HEK293T (cell line): ENCODE measurements at regions not wholly inside any gene's neighbourhood (a gene's known extent, or its start where the extent isn't known, plus 50 kb on each side); places are given as distances from the start of the nearest gene placed in this dataset.

Experiments
- CTCF ChIA-PET: fragments of 350-600 bp; formaldehyde crosslinking; extraction: SDS; loops from one replicate; lab custom pipeline; 2021; ENCODE audit warnings: antibody characterized with exemption, inconsistent platforms; lab: Yijun Ruan, JAX
- POLR2A ChIA-PET: fragments of 350-600 bp; formaldehyde crosslinking; extraction: SDS; loops from one replicate; lab custom pipeline; 2020; ENCODE audit warnings: antibody characterized with exemption, inconsistent platforms; lab: Yijun Ruan, JAX
- DNase-seq: peaks from one replicate; pipeline ENCODE4 v3.0.0; 2012; ENCODE audit warnings: mixed read lengths; ENCODE audit errors: extremely low spot score
- ARNT ChIP-seq: fragments of 450-650 bp; IDR thresholded peaks from 2 replicates; pipeline ENCODE4 v1.6.1; 2017; ENCODE audit warnings: mild to moderate bottlenecking
- BHLHE40 ChIP-seq: fragments of 450-650 bp; IDR thresholded peaks from 2 replicates; pipeline ENCODE4 v1.6.1; 2016; ENCODE audit warnings: mild to moderate bottlenecking, moderate library complexity, borderline replicate concordance
- CTBP1 ChIP-seq: fragments of 450-650 bp; IDR thresholded peaks from 2 replicates; pipeline ENCODE4 v1.6.1; 2016; ENCODE audit warnings: borderline replicate concordance
- ELF4 ChIP-seq: fragments of 450-650 bp; IDR thresholded peaks from 2 replicates; pipeline ENCODE4 v1.6.1; 2017; ENCODE audit warnings: antibody characterized with exemption
- FOXA1 ChIP-seq: fragments of 450-650 bp; IDR thresholded peaks from 2 replicates; pipeline ENCODE4 v1.6.1; 2016; ENCODE audit warnings: mild to moderate bottlenecking
- FOXK2 ChIP-seq: fragments of 450-650 bp; IDR thresholded peaks from 2 replicates; pipeline ENCODE4 v1.6.1; 2016; ENCODE audit warnings: mild to moderate bottlenecking
- FOXM1 ChIP-seq: fragments of 450-650 bp; IDR thresholded peaks from 2 replicates; pipeline ENCODE4 v1.6.1; 2017; ENCODE audit warnings: mild to moderate bottlenecking, borderline replicate concordance
- HDGF ChIP-seq: fragments of 450-650 bp; IDR thresholded peaks from 2 replicates; pipeline ENCODE4 v1.6.1; 2017; ENCODE audit warnings: antibody characterized with exemption, borderline replicate concordance
- L3MBTL2 ChIP-seq: fragments of 450-650 bp; conservative IDR thresholded peaks from 2 replicates; pipeline ENCODE4 v1.6.1; 2016; ENCODE audit warnings: mild to moderate bottlenecking
- LEF1 ChIP-seq: fragments of 450-650 bp; IDR thresholded peaks from 2 replicates; pipeline ENCODE4 v1.6.1; 2017; ENCODE audit warnings: mild to moderate bottlenecking, borderline replicate concordance
- NFRKB ChIP-seq: fragments of 450-650 bp; IDR thresholded peaks from 2 replicates; pipeline ENCODE4 v1.6.1; 2016; ENCODE audit warnings: mild to moderate bottlenecking, moderate library complexity
- PKNOX1 ChIP-seq: fragments of 450-650 bp; IDR thresholded peaks from 2 replicates; pipeline ENCODE4 v1.6.1; 2016
- SP1 ChIP-seq: fragments of 450-650 bp; IDR thresholded peaks from 2 replicates; pipeline ENCODE4 v1.6.1; 2017
- SUZ12 ChIP-seq: fragments of 450-650 bp; IDR thresholded peaks from 2 replicates; pipeline ENCODE4 v1.6.1; 2016; ENCODE audit warnings: mild to moderate bottlenecking
- TARDBP ChIP-seq: fragments of 450-650 bp; IDR thresholded peaks from 2 replicates; pipeline ENCODE4 v1.6.1; 2016
- ZNF384 ChIP-seq: fragments of 450-650 bp; IDR thresholded peaks from 2 replicates; pipeline ENCODE4 v1.6.1; 2016

GRCh38 chr3:43915546-43915945 is 224.8 kb downstream of the ABHD5 start:
- CTCF ChIA-PET = no interaction called here
- no peak for DNase-seq

GRCh38 chr3:43917361-43917760 is 226.6 kb downstream of the ABHD5 start:
- TF ChIP-seq FOXM1 = no peak
- no peak for TF ChIP-seq SUZ12
- TF ChIP-seq L3MBTL2 = no peak
- TF ChIP-seq ZNF384 = no peak
- TF ChIP-seq HDGF = no peak
- TF ChIP-seq NFRKB = no peak
- TF ChIP-seq CTBP1 = no peak
- TF ChIP-seq SP1 = no peak
- no peak for TF ChIP-seq PKNOX1
- no peak for TF ChIP-seq TARDBP
- no peak for TF ChIP-seq LEF1
- no peak for TF ChIP-seq FOXA1
- TF ChIP-seq FOXK2 = no peak
- ChIA-PET CTCF (no interaction called here), POLR2A (no interaction called here)
- DNase-seq = no peak

More at GRCh38 chr3:43915546-43915945, 224.8 kb downstream of the ABHD5 start:
- POLR2A ChIA-PET = no interaction called here
- TF ChIP-seq NFRKB (no peak), L3MBTL2 (no peak), FOXM1 (no peak), PKNOX1 (no peak), ELF4 (no peak), TARDBP (no peak)

GRCh38 chr3:43919029-43919428 is 228.3 kb downstream of the ABHD5 start:
- POLR2A ChIA-PET = no interaction called here
- TF ChIP-seq ELF4 (no peak), FOXK2 (no peak), L3MBTL2 (no peak), BHLHE40 (no peak), ARNT (no peak), CTBP1 (no peak), NFRKB (no peak), PKNOX1 (no peak), TARDBP (no peak)
- DNase-seq = no peak
- CTCF ChIA-PET = no interaction called here

- DNase-seq = no peak
- ChIA-PET CTCF (interaction anchor here (0.7 kb wide), 1 partner anchor 332 kb away, joined by 3 read pairs; no protein-coding TSS in a partner anchor), POLR2A (no interaction called here)
- TF ChIP-seq BHLHE40 = no peak
- no peak for TF ChIP-seq LEF1
- no peak for TF ChIP-seq FOXK2
- no peak for TF ChIP-seq CTBP1
- no peak for TF ChIP-seq TARDBP
- TF ChIP-seq SP1 = no peak
- no peak for TF ChIP-seq FOXM1
- no peak for TF ChIP-seq PKNOX1
- TF ChIP-seq L3MBTL2 = no peak
- no peak for TF ChIP-seq FOXA1
- TF ChIP-seq HDGF = no peak
- no peak for TF ChIP-seq ARNT
- TF ChIP-seq ELF4 = no peak
- no peak for TF ChIP-seq NFRKB
Measured at GRCh38 chr3:43921056-43921648, 230.4 kb downstream of the ABHD5 start.

- no peak for TF ChIP-seq ELF4
- TF ChIP-seq PKNOX1 = no peak
- no peak for TF ChIP-seq TARDBP
- no peak for TF ChIP-seq ZNF384
- no peak for TF ChIP-seq NFRKB
- no peak for TF ChIP-seq CTBP1
- no peak for TF ChIP-seq HDGF
- TF ChIP-seq FOXM1 = no peak
- TF ChIP-seq BHLHE40 = no peak
- TF ChIP-seq FOXA1 = no peak
- no peak for TF ChIP-seq ARNT
- TF ChIP-seq LEF1 = no peak
- no peak for TF ChIP-seq SUZ12
- no peak for TF ChIP-seq FOXK2
- no peak for TF ChIP-seq L3MBTL2
- TF ChIP-seq SP1 = no peak
- ChIA-PET CTCF (no interaction called here), POLR2A (no interaction called here)
- DNase-seq = no peak
Measured at GRCh38 chr3:43922374-43922773, 231.6 kb downstream of the ABHD5 start.
